Left ventricle myocardium inferior (tissue), 1 donor: ENCODE measurements at regions not wholly inside any gene's neighbourhood (a gene's known extent, or its start where the extent isn't known, plus 50 kb on each side); places are given as distances from the start of the nearest gene placed in this dataset.
"Not testable (repeated sequence)": the region's sequence is repeated elsewhere in the genome, so short reads cannot be mapped to it uniquely, and the experiment has no call there.

Source experiments
- DNase-seq: peaks from one replicate; pipeline ENCODE4 v3.0.0-alpha.2; 2020
- H3K27ac ChIP-seq: fragments of 200-600 bp; replicated peaks from 2 replicates; pipeline ENCODE4 v1.8.0; 2021
- H3K27me3 ChIP-seq: fragments of 200-600 bp; 2 replicates; pipeline ENCODE4 v1.8.0; 2021; ENCODE audit warnings: low read depth
- H3K36me3 ChIP-seq: fragments of 200-600 bp; 2 replicates; pipeline ENCODE4 v1.8.0; 2021
- H3K4me1 ChIP-seq: fragments of 200-600 bp; 2 replicates; pipeline ENCODE4 v1.8.0; 2021
- H3K4me3 ChIP-seq: fragments of 200-600 bp; 2 replicates; pipeline ENCODE4 v1.8.0; 2021; ENCODE audit warnings: mild to moderate bottlenecking, moderate library complexity
- H3K9me3 ChIP-seq: fragments of 200-600 bp; replicated peaks from 2 replicates; pipeline ENCODE4 v1.8.0; 2021
- CTCF ChIP-seq: fragments of 200-600 bp; IDR thresholded peaks from 2 replicates; pipeline ENCODE4 v1.8.0; 2021; ENCODE audit warnings: antibody characterized with exemption, mild to moderate bottlenecking, borderline replicate concordance
- intact Hi-C: fragments of 100-400 bp; cut with micrococcal nuclease; formaldehyde crosslinking; loops from one replicate; pipeline ENCODE4 v1.11.0; 2022
- donor health status: DM: no; HTN: yes; CAD: no; lungs with severe emphysema.

DNA sequence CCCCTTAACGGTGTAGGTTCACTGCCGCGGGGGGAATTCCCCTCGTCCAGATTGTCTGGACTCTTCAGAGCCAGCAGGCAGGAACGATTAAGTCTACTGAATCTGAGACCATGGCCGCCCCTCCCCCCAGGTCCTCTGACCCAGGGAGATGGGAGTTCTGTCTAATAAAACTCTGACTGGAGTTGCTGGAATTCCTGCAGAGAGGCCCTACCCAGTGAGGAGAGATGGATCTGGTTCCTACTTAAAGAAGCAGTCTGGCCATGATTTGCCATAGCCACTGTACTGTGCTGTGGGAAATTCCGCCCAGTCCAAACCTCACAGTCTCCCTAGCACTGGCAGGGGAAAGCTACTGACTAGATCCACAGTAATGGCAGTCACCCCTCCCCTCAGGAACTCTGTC, 237.7 kb upstream of the RASA1 start:
- no peaks in the 10 kb centered on the region for H3K9me3 ChIP-seq
- H3K36me3 ChIP-seq = no peaks in the 10 kb centered on the region
- TF ChIP-seq CTCF = no peak
- H3K27ac ChIP-seq = no peak overlapping the region
- H3K27me3 ChIP-seq = no peaks in the 10 kb centered on the region
- intact Hi-C loops = no loop called here
- DNase-seq = no peak
- H3K4me3 ChIP-seq = no peak overlapping the region
- no peaks in the 10 kb centered on the region for H3K4me1 ChIP-seq

DNA sequence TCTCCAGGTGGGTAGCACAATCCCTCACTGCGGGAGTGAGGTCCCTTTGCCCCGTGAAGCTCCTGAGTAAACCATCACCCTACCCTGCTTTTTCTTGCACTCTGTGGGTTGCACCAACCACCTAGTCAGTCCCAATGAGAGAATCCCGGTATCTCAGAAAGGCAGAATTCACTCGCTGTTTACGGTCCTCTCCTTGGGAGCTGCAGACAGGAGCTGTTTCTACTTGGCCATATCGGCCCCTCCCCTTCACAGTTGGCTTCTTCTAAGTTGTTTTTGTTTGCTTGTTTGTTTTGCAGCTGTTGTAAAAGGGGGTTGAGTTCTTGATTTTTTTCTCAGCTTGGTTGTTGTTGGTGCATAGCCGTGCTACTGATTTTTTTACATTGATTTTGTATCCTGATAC, 237.0 kb upstream of the RASA1 start:
- Histone ChIP-seq H3K9me3 (no peaks in the 10 kb centered on the region), H3K36me3 (no peaks in the 10 kb centered on the region), H3K27me3 (no peaks in the 10 kb centered on the region), H3K27ac (no peak overlapping the region), H3K4me3 (no peak overlapping the region), H3K4me1 (no peaks in the 10 kb centered on the region)
- intact Hi-C loops = no loop called here
- no peak for TF ChIP-seq CTCF
- no peak for DNase-seq

DNA sequence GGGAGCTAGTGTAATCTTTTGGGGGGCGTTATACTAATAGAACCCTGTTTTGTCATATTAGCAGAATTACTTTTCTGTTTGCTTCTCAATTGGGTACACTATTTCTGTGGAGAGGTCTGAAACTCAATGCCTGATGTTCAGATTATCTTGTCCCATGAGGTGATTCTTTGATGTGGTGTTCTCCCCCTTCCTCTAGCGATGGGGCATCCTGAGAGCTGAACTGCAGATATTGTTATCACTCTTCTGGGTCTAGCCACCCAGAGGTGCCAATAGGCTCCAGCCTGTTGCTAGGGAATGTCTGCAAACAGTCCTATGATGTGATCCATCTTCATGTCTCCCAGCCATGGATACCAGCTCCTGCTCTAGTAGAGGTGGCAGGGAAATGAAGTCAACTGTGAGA, 233.1 kb upstream of the RASA1 start:
- Histone ChIP-seq H3K27me3 (no peaks in the 10 kb centered on the region), H3K9me3 (peaks cover 14% of the 10 kb centered on the region), H3K36me3 (no peaks in the 10 kb centered on the region), H3K27ac (no peak overlapping the region), H3K4me1 (no peaks in the 10 kb centered on the region), H3K4me3 (no peak overlapping the region)
- DNase-seq = no peak
- intact Hi-C loops = no loop called here
- no peak for TF ChIP-seq CTCF

GRCh38 chr5:87042554-87042953, 225.1 kb upstream of the RASA1 start:
- Histone ChIP-seq H3K4me3 (no peak overlapping the region), H3K36me3 (no peaks in the 10 kb centered on the region), H3K4me1 (no peaks in the 10 kb centered on the region), H3K27ac (no peak overlapping the region), H3K9me3 (peaks cover 20% of the 10 kb centered on the region), H3K27me3 (peaks cover 7% of the 10 kb centered on the region)
- DNase-seq = no peak
- no peak for TF ChIP-seq CTCF
- intact Hi-C loops = no loop called here

GRCh38 chr5:87048156-87048555, 219.5 kb upstream of the RASA1 start:
- no peaks in the 10 kb centered on the region for H3K27me3 ChIP-seq
- no peaks in the 10 kb centered on the region for H3K4me1 ChIP-seq
- H3K36me3 ChIP-seq = no peaks in the 10 kb centered on the region
- intact Hi-C loops = no loop called here
- H3K27ac ChIP-seq = no peak overlapping the region
- no peak for DNase-seq
- no peak overlapping the region for H3K4me3 ChIP-seq
- peaks cover 38% of the 10 kb centered on the region for H3K9me3 ChIP-seq
- no peak for TF ChIP-seq CTCF

DNA sequence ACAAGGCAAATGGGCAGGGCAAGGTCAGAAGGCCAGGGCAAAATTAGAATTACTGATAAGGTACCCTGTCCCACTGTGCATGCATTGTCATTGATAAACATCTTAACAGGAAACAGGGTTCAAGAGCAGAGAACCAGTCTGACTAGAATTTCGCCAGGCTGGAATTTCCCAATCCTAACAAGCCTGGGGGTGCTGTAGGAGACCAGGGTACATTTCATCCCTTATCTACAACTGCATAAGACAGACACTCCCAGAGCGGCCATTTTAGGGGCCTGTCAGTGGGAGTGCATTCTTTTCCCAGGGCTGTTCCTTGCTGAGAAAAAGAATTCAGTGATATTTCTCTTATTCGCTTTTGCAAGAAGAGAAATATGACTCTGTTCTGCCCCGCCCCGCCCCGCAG, 218.7 kb upstream of the RASA1 start:
- H3K9me3 ChIP-seq = peaks cover 32% of the 10 kb centered on the region
- intact Hi-C loops, H3K27ac ChIP-seq, DNase-seq, H3K4me1 ChIP-seq, H3K4me3 ChIP-seq, H3K36me3 ChIP-seq, H3K27me3 ChIP-seq: not testable (repeated sequence)
